Activated CD8-positive, alpha-beta T cell treated with anti-CD3 and anti-CD28 coated beads for 36 hours (primary cell): ENCODE measurements at regions not wholly inside any gene's neighbourhood (a gene's known extent, or its start where the extent isn't known, plus 50 kb on each side); places are given as distances from the start of the nearest gene placed in this dataset.
"Not testable (repeated sequence)": the region's sequence is repeated elsewhere in the genome, so short reads cannot be mapped to it uniquely, and the experiment has no call there.

Experiments used
- ATAC-seq: fragments of 200-7000 bp; cut with Tn5 transposase; one replicate; pipeline ENCODE4 v1.10.0; 2021; ENCODE audit warnings: mild to moderate bottlenecking, moderate library complexity
- CTCF ChIA-PET: fragments of 350-600 bp; sonication (Branson Sonifier 250); formaldehyde crosslinking; loops from one replicate; lab custom pipeline; 2021; ENCODE audit warnings: antibody characterized with exemption; lab: Charles Lee
- POLR2A ChIA-PET: fragments of 350-600 bp; sonication (Branson Sonifier 250); formaldehyde crosslinking; loops from one replicate; lab custom pipeline; 2021; ENCODE audit warnings: antibody characterized with exemption; lab: Charles Lee
- DNase-seq: peaks from one replicate; pipeline ENCODE4 v3.0.0-alpha.2; 2020
- H3K27ac Mint-ChIP-seq: one replicate; pipeline ENCODE4 v1.8.0; 2021; ENCODE audit warnings: mild to moderate bottlenecking, mixed read lengths
- H3K27me3 Mint-ChIP-seq: one replicate; pipeline ENCODE4 v1.8.0; 2021; ENCODE audit warnings: mixed read lengths
- H3K36me3 Mint-ChIP-seq: one replicate; pipeline ENCODE4 v1.8.0; 2021; ENCODE audit warnings: low read depth, mixed read lengths
- H3K4me1 Mint-ChIP-seq: one replicate; pipeline ENCODE4 v1.8.0; 2021; ENCODE audit warnings: low read depth, mixed read lengths
- H3K4me3 Mint-ChIP-seq: one replicate; pipeline ENCODE4 v1.8.0; 2021; ENCODE audit warnings: mild to moderate bottlenecking, moderate library complexity, mixed read lengths
- H3K9me3 Mint-ChIP-seq: one replicate; pipeline ENCODE4 v1.8.0; 2021; ENCODE audit warnings: mixed read lengths
- CTCF ChIP-seq: fragments of 200-600 bp; IDR thresholded peaks from one replicate; pipeline ENCODE4 v1.8.0; 2022; ENCODE audit warnings: antibody characterized with exemption, mild to moderate bottlenecking
- intact Hi-C: fragments of 100-400 bp; cut with micrococcal nuclease; formaldehyde crosslinking; loops from one replicate; pipeline ENCODE4 v1.10.0; 2022

GRCh38 chr20:51945881-51946280, 143.6 kb upstream of the SALL4 start:
- CTCF ChIA-PET: no interaction called here
- Mint-ChIP-seq H3K36me3 (no peaks in the 10 kb centered on the region), H3K27me3 (peaks cover 6% of the 10 kb centered on the region), H3K4me1 (no peaks in the 10 kb centered on the region), H3K9me3 (no peaks in the 10 kb centered on the region), H3K4me3 (no peak overlapping the region), H3K27ac (no peak overlapping the region)
- ATAC-seq (no peak), DNase-seq (no peak)
- TF ChIP-seq CTCF: no peak
- POLR2A ChIA-PET: no interaction called here
- intact Hi-C loops: no loop called here

GRCh38 chr20:51945177-51945576, 142.9 kb upstream of the SALL4 start:
- H3K36me3 Mint-ChIP-seq: no peaks in the 10 kb centered on the region
- no peaks in the 10 kb centered on the region for H3K9me3 Mint-ChIP-seq
- H3K27me3 Mint-ChIP-seq: peaks cover 6% of the 10 kb centered on the region
- no peak overlapping the region for H3K4me3 Mint-ChIP-seq
- DNase-seq (no peak), ATAC-seq (no peak)
- POLR2A ChIA-PET: no interaction called here
- intact Hi-C loops: no loop called here
- CTCF ChIA-PET: no interaction called here
- no peak overlapping the region for H3K27ac Mint-ChIP-seq
- no peak for TF ChIP-seq CTCF
- H3K4me1 Mint-ChIP-seq: no peaks in the 10 kb centered on the region

GRCh38 chr20:51943761-51944160, 141.4 kb upstream of the SALL4 start:
- no peak for TF ChIP-seq CTCF
- DNase-seq: no peak
- CTCF ChIA-PET: no interaction called here
- no peak overlapping the region for H3K4me3 Mint-ChIP-seq
- H3K9me3 Mint-ChIP-seq: no peaks in the 10 kb centered on the region
- POLR2A ChIA-PET: no interaction called here
- peaks cover 6% of the 10 kb centered on the region for H3K27me3 Mint-ChIP-seq
- H3K4me1 Mint-ChIP-seq: no peaks in the 10 kb centered on the region
- no peak for ATAC-seq
- H3K27ac Mint-ChIP-seq: no peak overlapping the region
- no peaks in the 10 kb centered on the region for H3K36me3 Mint-ChIP-seq
- intact Hi-C loops: no loop called here

GRCh38 chr20:51943326-51943725, 141.0 kb upstream of the SALL4 start:
- H3K36me3 Mint-ChIP-seq, H3K9me3 Mint-ChIP-seq, H3K4me3 Mint-ChIP-seq, DNase-seq, H3K27ac Mint-ChIP-seq, ATAC-seq, H3K4me1 Mint-ChIP-seq, H3K27me3 Mint-ChIP-seq, intact Hi-C loops, POLR2A ChIA-PET: not testable (repeated sequence)
- CTCF ChIA-PET: interaction anchor here (1.8 kb wide), 1 partner anchor 22 kb away, joined by 4 read pairs; no protein-coding TSS in a partner anchor

- Mint-ChIP-seq H3K27ac (no peak overlapping the region), H3K27me3 (peaks cover 6% of the 10 kb centered on the region), H3K4me1 (no peaks in the 10 kb centered on the region), H3K36me3 (no peaks in the 10 kb centered on the region), H3K9me3 (no peaks in the 10 kb centered on the region), H3K4me3 (no peak overlapping the region)
- TF ChIP-seq CTCF: no peak
- intact Hi-C loops: no loop called here
- ChIA-PET CTCF (interaction anchor here (1.8 kb wide), 1 partner anchor 24 kb away, joined by 4 read pairs; no protein-coding TSS in a partner anchor), POLR2A (no interaction called here)
- no peak for DNase-seq
- ATAC-seq: no peak
Observed at GRCh38 chr20:51941503-51941902, 139.2 kb upstream of the SALL4 start.

- Mint-ChIP-seq H3K36me3 (no peaks in the 10 kb centered on the region), H3K27me3 (peaks cover 5% of the 10 kb centered on the region), H3K4me1 (no peaks in the 10 kb centered on the region), H3K9me3 (no peaks in the 10 kb centered on the region), H3K27ac (no peak overlapping the region), H3K4me3 (no peak overlapping the region)
- intact Hi-C loops: no loop called here
- ATAC-seq: no peak
- CTCF ChIA-PET: no interaction called here
- POLR2A ChIA-PET: interaction anchor here (1.2 kb wide), 1 partner anchor 8 kb away, joined by 5 read pairs; no protein-coding TSS in a partner anchor
- TF ChIP-seq CTCF: no peak
- no peak for DNase-seq
Observed at GRCh38 chr20:51939259-51939585, 136.9 kb upstream of the SALL4 start.
